GM12878 (cell line): ENCODE measurements at regions not wholly inside any gene's neighbourhood (a gene's known extent, or its start where the extent isn't known, plus 50 kb on each side); places are given as distances from the start of the nearest gene placed in this dataset.

Experiments used
- ATAC-seq: fragments of 200-7000 bp; cut with Tn5 transposase; 3 replicates; pipeline ENCODE4 v1.9.1; 2020; ENCODE audit warnings: mild to moderate bottlenecking, moderate library complexity
- BruUV-seq: library from RNA; stranded (reverse); fragments of 400-500 nt; replicated peaks from 2 replicates; lab custom pipeline; 2021; lab: Mats Ljungman, UMichigan
- CTCF ChIA-PET: fragments of 300-600 bp; sonication (Branson Sonifier 250); formaldehyde crosslinking; extraction: SDS; loops from one replicate; lab custom pipeline; 2021; ENCODE audit warnings: inconsistent platforms; lab: Yijun Ruan, JAX
- POLR2A ChIA-PET: fragments of 350-600 bp; formaldehyde crosslinking; extraction: SDS; loops from one replicate; lab custom pipeline; 2021; ENCODE audit warnings: inconsistent platforms; lab: Charles Lee
- RAD21 ChIA-PET: fragments of 300-600 bp; sonication (Branson Sonifier 250); formaldehyde crosslinking; loops from one replicate; lab custom pipeline; 2023; ENCODE audit warnings: antibody characterized with exemption; ENCODE audit not compliant: unreplicated experiment; lab: Charles Lee
- SMC1A ChIA-PET: fragments of 300-600 bp; sonication (Branson Sonifier 250); formaldehyde crosslinking; loops from one replicate; lab custom pipeline; 2023; ENCODE audit not compliant: unreplicated experiment, uncharacterized antibody; lab: Charles Lee
- DNase-seq: peaks from one replicate; pipeline ENCODE4 v3.0.0-alpha.2; 2011; ENCODE audit warnings: low read depth, low spot score
- FAIRE-seq: peaks from 3 replicates; lab custom pipeline; 2011; peaks lifted over from hg19 to GRCh38; lab: Jason Lieb, UNC
- H2AFZ ChIP-seq: 2 replicates; pipeline ENCODE4 v1.6.0; 2011; ENCODE audit warnings: low read depth, low read length, control low read depth; ENCODE audit not compliant: control insufficient read depth
- H3K27ac ChIP-seq: 2 replicates; pipeline ENCODE4 v1.5.1; 2011; ENCODE audit warnings: control low read depth; ENCODE audit not compliant: control insufficient read depth, insufficient read depth
- H3K27me3 ChIP-seq, 2 experiments: replicated peaks in 1 of 2; 2 replicates each; pipeline versions ENCODE4 v1.6.0 to v1.6.1; 2011; ENCODE audit warnings: low read length in 1 of 2; ENCODE audit not compliant: control insufficient read depth in 2 of 2, insufficient read depth in 2 of 2
- H3K36me3 ChIP-seq, 2 experiments: 2 replicates each; pipeline ENCODE4 v1.5.1; 2011; ENCODE audit warnings: low read length in 1 of 2; ENCODE audit not compliant: control insufficient read depth in 2 of 2, insufficient read depth in 2 of 2
- H3K4me1 ChIP-seq: 2 replicates; pipeline ENCODE4 v1.6.1; 2011; ENCODE audit warnings: mild to moderate bottlenecking, low read length, moderate library complexity, mixed read lengths; ENCODE audit not compliant: control insufficient read depth, insufficient read depth
- H3K4me2 ChIP-seq: 2 replicates; pipeline ENCODE4 v1.6.0; 2011; ENCODE audit warnings: control low read depth; ENCODE audit not compliant: control insufficient read depth, insufficient read depth
- H3K4me3 ChIP-seq: fragments of 200-600 bp; sonication (generic); 2 replicates; pipeline ENCODE4 v1.5.1; 2016
- H3K79me2 ChIP-seq: 2 replicates; pipeline ENCODE4 v1.6.0; 2011; ENCODE audit warnings: low read length; ENCODE audit not compliant: control insufficient read depth, insufficient read depth
- H3K9ac ChIP-seq: 2 replicates; pipeline ENCODE4 v1.8.0; 2011; ENCODE audit warnings: low read length, control low read depth, mixed read lengths; ENCODE audit not compliant: control insufficient read depth, insufficient read depth
- H3K9me3 ChIP-seq: replicated peaks from 3 replicates; pipeline ENCODE4 v1.5.1; 2011; ENCODE audit warnings: mild to moderate bottlenecking, low read length; ENCODE audit not compliant: control insufficient read depth, insufficient read depth
- H4K20me1 ChIP-seq: 2 replicates; pipeline ENCODE4 v1.6.0; 2011; ENCODE audit not compliant: control insufficient read depth, insufficient read depth
- ETV6 ChIP-seq, 2 experiments: fragments of 450-650 bp in 1 of 2; IDR thresholded peaks in 1 of 2; conservative IDR thresholded peaks in 1 of 2; 2 replicates each; pipeline ENCODE4 v1.6.1; 2014; ENCODE audit warnings: antibody characterized with exemption in 1 of 2, borderline replicate concordance in 1 of 2, low read depth in 1 of 2, mild to moderate bottlenecking in 1 of 2, moderate library complexity in 1 of 2
- JUND ChIP-seq: IDR thresholded peaks from 2 replicates; pipeline ENCODE4 v1.6.1; 2012; ENCODE audit warnings: low read depth, mild to moderate bottlenecking, low read length, improper control_type of control experiment, moderate library complexity
- KAT2A ChIP-seq: conservative IDR thresholded peaks from 2 replicates; pipeline ENCODE4 v1.6.1; 2011; ENCODE audit warnings: low read depth, low read length; ENCODE audit not compliant: control insufficient read depth
- KDM1A ChIP-seq: fragments of 200-600 bp; sonication (generic); IDR thresholded peaks from 2 replicates; pipeline ENCODE4 v1.6.1; 2016; ENCODE audit warnings: borderline replicate concordance
- MTA3 ChIP-seq: IDR thresholded peaks from 2 replicates; pipeline ENCODE4 v1.6.1; 2012; ENCODE audit warnings: low read length, inconsistent platforms, borderline replicate concordance
- MYC ChIP-seq: IDR thresholded peaks from 2 replicates; pipeline ENCODE4 v1.6.1; 2011; ENCODE audit warnings: mild to moderate bottlenecking, low read length, moderate library complexity, inconsistent platforms; ENCODE audit not compliant: insufficient read depth, insufficient replicate concordance, insufficient read length, severe bottlenecking
- RELA ChIP-seq: fragments of 450-650 bp; IDR thresholded peaks from 2 replicates; pipeline ENCODE4 v1.8.0; 2014; ENCODE audit warnings: borderline replicate concordance; ENCODE audit not compliant: partially characterized antibody
- SMC3 ChIP-seq: IDR thresholded peaks from 2 replicates; pipeline ENCODE4 v1.6.1; 2011; ENCODE audit warnings: low read length, improper control_type of control experiment, borderline replicate concordance
- SUZ12 ChIP-seq: fragments of 200-600 bp; sonication (generic); IDR thresholded peaks from one replicate; pipeline ENCODE4 v1.6.1; 2018; ENCODE audit warnings: antibody characterized with exemption, mild to moderate bottlenecking; ENCODE audit not compliant: unreplicated experiment
- WRNIP1 ChIP-seq: IDR thresholded peaks from 2 replicates; pipeline ENCODE4 v1.6.1; 2011; ENCODE audit warnings: low read depth, low read length, improper control_type of control experiment, borderline replicate concordance
- ZNF207 ChIP-seq: fragments of 450-650 bp; IDR thresholded peaks from 2 replicates; pipeline ENCODE4 v1.6.1; 2014; ENCODE audit warnings: antibody characterized with exemption, mild to moderate bottlenecking, borderline replicate concordance
- WGBS: methylation state at CpG from one replicate; pipeline ENCODE4 v1.1.6; 2016; ENCODE audit warnings: low lambda C conversion rate; ENCODE audit not compliant: insufficient replicate concordance, insufficient coverage; ENCODE audit errors: missing lambda C conversion rate; 5-methylcytosine and 5-hydroxymethylcytosine counted together
- in situ Hi-C: fragments of 300-500 bp; cut with MboI; formaldehyde crosslinking; loops from 9 replicates; pipeline ENCODE4 v1.14.3; 2018; ENCODE audit warnings: mixed read lengths
- intact Hi-C: fragments of 100-400 bp; cut with micrococcal nuclease; formaldehyde crosslinking; loops from one replicate; pipeline ENCODE4 v1.14.2; 2022; ENCODE audit not compliant: unreplicated experiment
- TF ChIP-seq, protein P1 (sequence below): fragments of 450-650 bp; IDR thresholded peaks from 2 replicates; pipeline ENCODE4 v1.6.1; 2016; ENCODE audit warnings: mild to moderate bottlenecking
- TF ChIP-seq, protein P2 (sequence below): IDR thresholded peaks from 2 replicates; pipeline ENCODE4 v1.6.1; 2011; ENCODE audit warnings: borderline replicate concordance, low read depth, mild to moderate bottlenecking, moderate library complexity, mixed read lengths, low read length; ENCODE audit not compliant: insufficient read depth; ENCODE audit errors: extremely low read length
- TF ChIP-seq, protein P3 (sequence below): IDR thresholded peaks from 2 replicates; pipeline ENCODE4 v1.6.1; 2012; ENCODE audit warnings: low read depth, low read length, improper control_type of control experiment
- TF ChIP-seq, protein P4 (sequence below): fragments of 150-350 bp; IDR thresholded peaks from 2 replicates; pipeline ENCODE4 v1.6.1; 2016; ENCODE audit warnings: low read depth, low read length
- TF ChIP-seq, protein P5 (sequence below): fragments of 450-650 bp; conservative IDR thresholded peaks from 2 replicates; pipeline ENCODE4 v1.6.1; 2017; ENCODE audit warnings: mild to moderate bottlenecking, moderate library complexity

DNA sequence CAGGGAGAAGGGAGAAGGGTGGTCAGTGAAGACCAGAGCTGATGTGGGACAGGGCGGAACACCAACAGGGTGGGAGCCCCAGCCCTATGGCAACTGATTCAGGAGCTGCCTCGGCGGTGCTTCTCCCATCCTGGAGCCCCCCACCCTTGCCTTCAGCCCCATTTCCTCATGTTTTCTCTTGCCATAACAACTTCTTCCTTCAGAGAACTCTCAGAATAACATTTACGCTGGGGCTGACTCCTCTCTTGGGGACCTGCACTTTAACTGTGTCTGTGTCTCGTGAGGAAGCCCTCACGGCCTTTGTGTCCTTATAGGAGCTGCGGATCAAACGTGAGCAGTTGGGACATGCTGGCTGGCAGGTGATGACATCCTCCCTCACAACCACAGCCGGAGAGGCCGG lies 116.4 kb upstream of the SNTG2 start:
- in situ Hi-C loops: no loop called here
- H3K36me3 ChIP-seq: no peaks in the 10 kb centered on the region
- no peak for ATAC-seq
- no peak for DNase-seq
- H2AFZ ChIP-seq: no peak overlapping the region
- no peaks in the 10 kb centered on the region for H4K20me1 ChIP-seq
- no peak overlapping the region for H3K4me3 ChIP-seq
- 24% methylated on average over 10 of the region's 10 CpGs for WGBS
- ChIA-PET RAD21 (no interaction called here), SMC1A (no interaction called here), POLR2A (no interaction called here), CTCF (no interaction called here)
- FAIRE-seq: no peak
- H3K79me2 ChIP-seq: no peaks in the 10 kb centered on the region
- H3K9me3 ChIP-seq: no peaks in the 10 kb centered on the region
- no TSS peak for BruUV-seq
- H3K9ac ChIP-seq: no peak overlapping the region
- H3K27me3 ChIP-seq: no peaks in the 10 kb centered on the region; a peak in 1 of 4 replicates
- intact Hi-C loops: no loop called here
- H3K27ac ChIP-seq: no peak overlapping the region
- H3K4me1 ChIP-seq: no peaks in the 10 kb centered on the region
- H3K4me2 ChIP-seq: no peak overlapping the region
- TF ChIP-seq SUZ12 (no peak), RELA (no peak), JUND (no peak), KAT2A (no peak), ETV6 (conservative IDR thresholded peaks at IDR 0.05 in 1 of 2, IDR thresholded peaks at IDR 0.05 in 1 of 2; ENCODE audit: borderline replicate concordance in 1 of 2, low read depth in 1 of 2) (no peak), SMC3 (no peak), WRNIP1 (no peak), KDM1A (no peak), ZNF207 (no peak), MYC (no peak), MTA3 (no peak)
- TF ChIP-seq, protein P1, sequence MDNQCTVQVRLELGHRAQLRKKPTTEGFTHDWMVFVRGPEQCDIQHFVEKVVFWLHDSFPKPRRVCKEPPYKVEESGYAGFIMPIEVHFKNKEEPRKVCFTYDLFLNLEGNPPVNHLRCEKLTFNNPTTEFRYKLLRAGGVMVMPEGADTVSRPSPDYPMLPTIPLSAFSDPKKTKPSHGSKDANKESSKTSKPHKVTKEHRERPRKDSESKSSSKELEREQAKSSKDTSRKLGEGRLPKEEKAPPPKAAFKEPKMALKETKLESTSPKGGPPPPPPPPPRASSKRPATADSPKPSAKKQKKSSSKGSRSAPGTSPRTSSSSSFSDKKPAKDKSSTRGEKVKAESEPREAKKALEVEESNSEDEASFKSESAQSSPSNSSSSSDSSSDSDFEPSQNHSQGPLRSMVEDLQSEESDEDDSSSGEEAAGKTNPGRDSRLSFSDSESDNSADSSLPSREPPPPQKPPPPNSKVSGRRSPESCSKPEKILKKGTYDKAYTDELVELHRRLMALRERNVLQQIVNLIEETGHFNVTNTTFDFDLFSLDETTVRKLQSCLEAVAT: no peak
- TF ChIP-seq, protein P2, sequence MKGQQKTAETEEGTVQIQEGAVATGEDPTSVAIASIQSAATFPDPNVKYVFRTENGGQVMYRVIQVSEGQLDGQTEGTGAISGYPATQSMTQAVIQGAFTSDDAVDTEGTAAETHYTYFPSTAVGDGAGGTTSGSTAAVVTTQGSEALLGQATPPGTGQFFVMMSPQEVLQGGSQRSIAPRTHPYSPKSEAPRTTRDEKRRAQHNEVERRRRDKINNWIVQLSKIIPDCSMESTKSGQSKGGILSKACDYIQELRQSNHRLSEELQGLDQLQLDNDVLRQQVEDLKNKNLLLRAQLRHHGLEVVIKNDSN: no peak
- TF ChIP-seq, protein P3, sequence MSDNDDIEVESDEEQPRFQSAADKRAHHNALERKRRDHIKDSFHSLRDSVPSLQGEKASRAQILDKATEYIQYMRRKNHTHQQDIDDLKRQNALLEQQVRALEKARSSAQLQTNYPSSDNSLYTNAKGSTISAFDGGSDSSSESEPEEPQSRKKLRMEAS: no peak
- TF ChIP-seq, protein P4, sequence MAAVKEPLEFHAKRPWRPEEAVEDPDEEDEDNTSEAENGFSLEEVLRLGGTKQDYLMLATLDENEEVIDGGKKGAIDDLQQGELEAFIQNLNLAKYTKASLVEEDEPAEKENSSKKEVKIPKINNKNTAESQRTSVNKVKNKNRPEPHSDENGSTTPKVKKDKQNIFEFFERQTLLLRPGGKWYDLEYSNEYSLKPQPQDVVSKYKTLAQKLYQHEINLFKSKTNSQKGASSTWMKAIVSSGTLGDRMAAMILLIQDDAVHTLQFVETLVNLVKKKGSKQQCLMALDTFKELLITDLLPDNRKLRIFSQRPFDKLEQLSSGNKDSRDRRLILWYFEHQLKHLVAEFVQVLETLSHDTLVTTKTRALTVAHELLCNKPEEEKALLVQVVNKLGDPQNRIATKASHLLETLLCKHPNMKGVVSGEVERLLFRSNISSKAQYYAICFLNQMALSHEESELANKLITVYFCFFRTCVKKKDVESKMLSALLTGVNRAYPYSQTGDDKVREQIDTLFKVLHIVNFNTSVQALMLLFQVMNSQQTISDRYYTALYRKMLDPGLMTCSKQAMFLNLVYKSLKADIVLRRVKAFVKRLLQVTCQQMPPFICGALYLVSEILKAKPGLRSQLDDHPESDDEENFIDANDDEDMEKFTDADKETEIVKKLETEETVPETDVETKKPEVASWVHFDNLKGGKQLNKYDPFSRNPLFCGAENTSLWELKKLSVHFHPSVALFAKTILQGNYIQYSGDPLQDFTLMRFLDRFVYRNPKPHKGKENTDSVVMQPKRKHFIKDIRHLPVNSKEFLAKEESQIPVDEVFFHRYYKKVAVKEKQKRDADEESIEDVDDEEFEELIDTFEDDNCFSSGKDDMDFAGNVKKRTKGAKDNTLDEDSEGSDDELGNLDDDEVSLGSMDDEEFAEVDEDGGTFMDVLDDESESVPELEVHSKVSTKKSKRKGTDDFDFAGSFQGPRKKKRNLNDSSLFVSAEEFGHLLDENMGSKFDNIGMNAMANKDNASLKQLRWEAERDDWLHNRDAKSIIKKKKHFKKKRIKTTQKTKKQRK: no peak
- TF ChIP-seq, protein P5, sequence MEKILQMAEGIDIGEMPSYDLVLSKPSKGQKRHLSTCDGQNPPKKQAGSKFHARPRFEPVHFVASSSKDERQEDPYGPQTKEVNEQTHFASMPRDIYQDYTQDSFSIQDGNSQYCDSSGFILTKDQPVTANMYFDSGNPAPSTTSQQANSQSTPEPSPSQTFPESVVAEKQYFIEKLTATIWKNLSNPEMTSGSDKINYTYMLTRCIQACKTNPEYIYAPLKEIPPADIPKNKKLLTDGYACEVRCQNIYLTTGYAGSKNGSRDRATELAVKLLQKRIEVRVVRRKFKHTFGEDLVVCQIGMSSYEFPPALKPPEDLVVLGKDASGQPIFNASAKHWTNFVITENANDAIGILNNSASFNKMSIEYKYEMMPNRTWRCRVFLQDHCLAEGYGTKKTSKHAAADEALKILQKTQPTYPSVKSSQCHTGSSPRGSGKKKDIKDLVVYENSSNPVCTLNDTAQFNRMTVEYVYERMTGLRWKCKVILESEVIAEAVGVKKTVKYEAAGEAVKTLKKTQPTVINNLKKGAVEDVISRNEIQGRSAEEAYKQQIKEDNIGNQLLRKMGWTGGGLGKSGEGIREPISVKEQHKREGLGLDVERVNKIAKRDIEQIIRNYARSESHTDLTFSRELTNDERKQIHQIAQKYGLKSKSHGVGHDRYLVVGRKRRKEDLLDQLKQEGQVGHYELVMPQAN: no peak
